ENCODE measurements at regions not wholly inside any gene's neighbourhood (a gene's known extent, or its start where the extent isn't known, plus 50 kb on each side); places are given as distances from the start of the nearest gene placed in this dataset.

- Mint-ChIP-seq H3K27ac (no peak overlapping the region), H3K36me3 (ENCODE audit: low read depth) (no peaks in the 10 kb centered on the region), H3K27me3 (no peaks in the 10 kb centered on the region), H3K9me3 (no peaks in the 10 kb centered on the region), H3K4me1 (ENCODE audit: low read depth) (no peaks in the 10 kb centered on the region), H3K4me3 (no peak overlapping the region)
- no peak for DNase-seq
Measured at GRCh38 chr16:5649762-5650743, 552.5 kb upstream of the EEF2KMT start.

- Mint-ChIP-seq H3K27me3 (no peaks in the 10 kb centered on the region), H3K9me3 (no peaks in the 10 kb centered on the region), H3K4me3 (no peak overlapping the region), H3K36me3 (ENCODE audit: low read depth) (no peaks in the 10 kb centered on the region), H3K27ac (no peak overlapping the region), H3K4me1 (ENCODE audit: low read depth) (no peaks in the 10 kb centered on the region)
- DNase-seq, result no peak
Measured at GRCh38 chr16:5647051-5647450, 549.5 kb upstream of the EEF2KMT start.

- Mint-ChIP-seq H3K27ac (no peak overlapping the region), H3K36me3 (ENCODE audit: low read depth) (no peaks in the 10 kb centered on the region), H3K4me3 (no peak overlapping the region), H3K9me3 (peaks cover 2% of the 10 kb centered on the region), H3K4me1 (ENCODE audit: low read depth) (no peaks in the 10 kb centered on the region), H3K27me3 (no peaks in the 10 kb centered on the region)
- DNase-seq, result no peak
Measured at GRCh38 chr16:5643855-5644531, 546.4 kb upstream of the EEF2KMT start.

GRCh38 chr16:5642436-5642835 lies 544.8 kb upstream of the EEF2KMT start:
- Mint-ChIP-seq H3K9me3 (peaks cover 2% of the 10 kb centered on the region), H3K27ac (no peak overlapping the region), H3K36me3 (ENCODE audit: low read depth) (no peaks in the 10 kb centered on the region), H3K27me3 (no peaks in the 10 kb centered on the region), H3K4me1 (ENCODE audit: low read depth) (no peaks in the 10 kb centered on the region), H3K4me3 (no peak overlapping the region)
- no peak for DNase-seq

- no peak overlapping the region for H3K4me3 Mint-ChIP-seq
- H3K27ac Mint-ChIP-seq, result no peak overlapping the region
- no peaks in the 10 kb centered on the region for H3K4me1 Mint-ChIP-seq (ENCODE audit: low read depth)
- no peaks in the 10 kb centered on the region for H3K36me3 Mint-ChIP-seq (ENCODE audit: low read depth)
- peaks cover 2% of the 10 kb centered on the region for H3K9me3 Mint-ChIP-seq
- H3K27me3 Mint-ChIP-seq, result no peaks in the 10 kb centered on the region
- DNase-seq, result no peak
Measured at GRCh38 chr16:5642011-5642410, 544.4 kb upstream of the EEF2KMT start.

GRCh38 chr16:5640883-5641282 lies 543.3 kb upstream of the EEF2KMT start:
- Mint-ChIP-seq H3K9me3 (peaks cover 2% of the 10 kb centered on the region), H3K36me3 (ENCODE audit: low read depth) (no peaks in the 10 kb centered on the region), H3K27me3 (no peaks in the 10 kb centered on the region), H3K4me1 (ENCODE audit: low read depth) (no peaks in the 10 kb centered on the region), H3K27ac (no peak overlapping the region), H3K4me3 (no peak overlapping the region)
- no peak for DNase-seq

- Mint-ChIP-seq H3K9me3 (peaks cover 2% of the 10 kb centered on the region), H3K27me3 (no peaks in the 10 kb centered on the region), H3K4me1 (ENCODE audit: low read depth) (no peaks in the 10 kb centered on the region), H3K36me3 (ENCODE audit: low read depth) (no peaks in the 10 kb centered on the region), H3K4me3 (no peak overlapping the region), H3K27ac (no peak overlapping the region)
- no peak for DNase-seq
Measured at GRCh38 chr16:5639531-5639930, 541.9 kb upstream of the EEF2KMT start.

GRCh38 chr16:5635331-5635730 lies 537.7 kb upstream of the EEF2KMT start:
- Mint-ChIP-seq H3K4me1 (ENCODE audit: low read depth) (no peaks in the 10 kb centered on the region), H3K27me3 (no peaks in the 10 kb centered on the region), H3K9me3 (peaks cover 3% of the 10 kb centered on the region), H3K4me3 (no peak overlapping the region), H3K27ac (no peak overlapping the region), H3K36me3 (ENCODE audit: low read depth) (no peaks in the 10 kb centered on the region)
- no peak for DNase-seq

- Mint-ChIP-seq H3K27ac (no peak overlapping the region), H3K4me1 (ENCODE audit: low read depth) (no peaks in the 10 kb centered on the region), H3K4me3 (no peak overlapping the region), H3K9me3 (peaks cover 3% of the 10 kb centered on the region), H3K36me3 (ENCODE audit: low read depth) (no peaks in the 10 kb centered on the region), H3K27me3 (no peaks in the 10 kb centered on the region)
- DNase-seq, result no peak
Measured at GRCh38 chr16:5634666-5635180, 537.1 kb upstream of the EEF2KMT start.

- Mint-ChIP-seq H3K27me3 (no peaks in the 10 kb centered on the region), H3K36me3 (ENCODE audit: low read depth) (no peaks in the 10 kb centered on the region), H3K4me1 (ENCODE audit: low read depth) (no peaks in the 10 kb centered on the region), H3K27ac (no peak overlapping the region), H3K4me3 (no peak overlapping the region), H3K9me3 (peaks cover 3% of the 10 kb centered on the region)
- no peak for DNase-seq
Measured at GRCh38 chr16:5633845-5634440, 536.3 kb upstream of the EEF2KMT start.

- DNase-seq, result no peak
- Mint-ChIP-seq H3K36me3 (ENCODE audit: low read depth) (no peaks in the 10 kb centered on the region), H3K27me3 (peaks cover 14% of the 10 kb centered on the region), H3K27ac (no peak overlapping the region), H3K4me1 (ENCODE audit: low read depth) (no peaks in the 10 kb centered on the region), H3K9me3 (peaks cover 8% of the 10 kb centered on the region), H3K4me3 (no peak overlapping the region)
Measured at GRCh38 chr16:5622234-5622884, 524.8 kb upstream of the EEF2KMT start.

GRCh38 chr16:5621826-5622225 lies 524.2 kb upstream of the EEF2KMT start:
- DNase-seq, result no peak
- Mint-ChIP-seq H3K4me1 (ENCODE audit: low read depth) (no peaks in the 10 kb centered on the region), H3K36me3 (ENCODE audit: low read depth) (no peaks in the 10 kb centered on the region), H3K27ac (no peak overlapping the region), H3K27me3 (peaks cover 19% of the 10 kb centered on the region), H3K9me3 (peaks cover 6% of the 10 kb centered on the region), H3K4me3 (no peak overlapping the region)

GRCh38 chr16:5619304-5619703 lies 521.7 kb upstream of the EEF2KMT start:
- no peak for DNase-seq
- Mint-ChIP-seq H3K27ac (no peak overlapping the region), H3K4me1 (ENCODE audit: low read depth) (no peaks in the 10 kb centered on the region), H3K27me3 (peaks cover 34% of the 10 kb centered on the region), H3K4me3 (no peak overlapping the region), H3K36me3 (ENCODE audit: low read depth) (no peaks in the 10 kb centered on the region), H3K9me3 (no peaks in the 10 kb centered on the region)

- Mint-ChIP-seq H3K4me3 (no peak overlapping the region), H3K27ac (no peak overlapping the region), H3K9me3 (no peaks in the 10 kb centered on the region), H3K36me3 (ENCODE audit: low read depth) (no peaks in the 10 kb centered on the region), H3K4me1 (ENCODE audit: low read depth) (no peaks in the 10 kb centered on the region), H3K27me3 (peaks cover 37% of the 10 kb centered on the region)
- no peak for DNase-seq
Measured at GRCh38 chr16:5616841-5617240, 519.2 kb upstream of the EEF2KMT start.

Data from activated T-cell treated with anti-CD3 and anti-CD28 coated beads, Interleukin-2, amount 50 U/mL, for 24 hours (primary cell).